H54 (cell line): ENCODE measurements at regions not wholly inside any gene's neighbourhood (a gene's known extent, or its start where the extent isn't known, plus 50 kb on each side); places are given as distances from the start of the nearest gene placed in this dataset.

Experiments used
- DNase-seq: peaks from one replicate; pipeline ENCODE4 v3.0.0; 2011; ENCODE audit warnings: low spot score, mixed read lengths; ENCODE audit not compliant: insufficient read length
- FAIRE-seq: peaks from 3 replicates; lab custom pipeline; 2011; peaks lifted over from hg19 to GRCh38; lab: Jason Lieb, UNC
- POLR2A ChIP-seq: IDR thresholded peaks from 2 replicates; pipeline ENCODE4 v1.6.1; 2011; ENCODE audit warnings: low read depth, mild to moderate bottlenecking, low read length

DNA sequence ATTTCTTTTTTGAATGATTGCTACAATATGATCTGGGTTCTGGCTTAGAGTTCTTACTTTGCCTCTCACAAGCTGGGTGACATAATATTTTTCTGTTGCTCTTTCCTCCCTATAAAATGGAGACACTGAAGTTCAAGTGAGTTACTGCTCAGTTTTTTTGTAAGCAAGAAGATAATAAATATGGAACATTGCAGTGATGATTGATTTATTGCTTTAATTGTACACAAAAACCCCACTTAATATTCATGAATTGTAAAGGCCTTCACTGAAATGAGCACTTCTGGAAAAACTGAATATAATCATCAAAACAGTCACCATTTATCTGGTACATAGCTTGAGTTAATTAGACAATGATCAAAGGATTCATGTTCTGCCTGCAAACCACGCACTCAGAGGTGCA, 71.8 kb upstream of the NAP1L1 start:
- no peak for DNase-seq
- no peak for TF ChIP-seq POLR2A

GRCh38 chr12:76155157-76155670, 70.7 kb upstream of the NAP1L1 start:
- no peak for TF ChIP-seq POLR2A
- no peak for FAIRE-seq
- no peak for DNase-seq

More for the DNA sequence above, 71.8 kb upstream of the NAP1L1 start:
- FAIRE-seq: no peak

DNA sequence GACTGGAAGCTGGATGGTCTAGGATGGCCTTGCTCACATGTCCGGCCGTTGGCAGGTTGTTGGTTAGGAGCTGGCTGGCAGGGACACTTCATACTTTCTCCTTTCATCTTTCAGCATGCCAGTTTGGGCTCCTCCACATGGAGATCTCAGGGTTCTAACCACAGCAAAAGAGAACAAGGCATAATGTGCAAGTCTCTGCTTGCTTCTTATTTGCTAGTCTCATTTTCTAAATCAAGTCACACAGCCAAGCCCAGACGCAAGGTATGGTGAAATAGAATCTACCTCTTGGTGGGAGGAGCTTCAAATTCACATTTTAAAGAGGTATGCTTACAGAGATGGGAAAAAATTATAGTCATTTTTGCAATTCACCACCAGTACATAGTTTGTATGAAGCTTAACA, 69.1 kb upstream of the NAP1L1 start:
- DNase-seq (no peak), FAIRE-seq (no peak)
- TF ChIP-seq POLR2A: no peak

- FAIRE-seq (no peak), DNase-seq (no peak)
- TF ChIP-seq POLR2A: no peak
These were observed 67.8 kb upstream of the NAP1L1 start for GRCh38 chr12:76152181-76152807.

- TF ChIP-seq POLR2A: no peak
- DNase-seq: no peak
- peak; percentile 15 for FAIRE-seq
These were observed 59.7 kb upstream of the NAP1L1 start for GRCh38 chr12:76144245-76144549.

DNA sequence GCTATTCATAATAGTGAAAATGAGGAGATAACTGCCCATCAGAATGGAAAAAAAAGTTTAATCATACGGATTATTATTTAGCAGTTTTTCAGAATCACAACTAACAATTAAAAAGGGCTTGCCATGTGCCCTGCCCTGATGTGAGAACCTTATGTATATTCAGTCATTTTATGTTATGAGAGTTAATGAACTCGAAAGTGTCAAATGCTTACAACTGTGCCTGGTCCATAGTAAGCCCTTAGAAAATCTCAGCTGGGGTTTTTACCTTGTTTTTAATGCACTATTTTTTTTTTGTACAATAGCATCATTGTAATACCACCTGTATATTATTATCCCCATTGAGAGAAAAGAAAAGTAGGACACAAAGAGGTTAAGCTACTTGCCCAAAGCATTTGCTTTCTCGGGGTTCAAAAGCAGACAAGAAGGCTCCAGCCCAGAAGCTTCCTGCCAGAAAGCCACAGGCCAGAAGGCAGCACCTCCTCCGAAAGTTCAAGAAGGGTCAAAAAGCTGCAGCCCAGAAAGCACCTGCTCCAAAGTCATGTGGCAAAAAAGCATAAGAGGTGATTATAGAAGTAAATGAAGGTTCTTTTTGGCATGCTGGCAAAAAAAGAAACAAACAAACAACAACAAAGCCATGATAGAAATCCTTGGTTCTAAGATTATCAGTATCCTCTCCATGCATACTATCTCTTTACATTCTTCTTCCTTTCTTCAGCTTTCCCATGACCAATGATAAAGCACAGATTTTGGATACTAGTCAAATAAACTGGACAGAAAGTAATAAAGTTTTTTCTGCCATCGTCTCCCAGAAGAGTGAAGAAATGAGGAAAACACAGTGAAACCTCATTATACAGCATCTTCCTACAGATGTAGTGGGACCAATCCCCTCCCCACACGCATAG, 59.1 kb upstream of the NAP1L1 start:
- no peak for FAIRE-seq
- no peak for TF ChIP-seq POLR2A
- DNase-seq: no peak

GRCh38 chr12:76142305-76142704, 57.8 kb upstream of the NAP1L1 start:
- DNase-seq: no peak
- TF ChIP-seq POLR2A: no peak
- FAIRE-seq: no peak

- TF ChIP-seq POLR2A: no peak
- FAIRE-seq: no peak
- DNase-seq: no peak
These were observed 54.2 kb upstream of the NAP1L1 start for GRCh38 chr12:76138656-76139055.

- no peak for DNase-seq
- no peak for TF ChIP-seq POLR2A
- no peak for FAIRE-seq
These were observed 53.1 kb upstream of the NAP1L1 start for GRCh38 chr12:76137606-76138005.

- DNase-seq (no peak), FAIRE-seq (no peak)
- TF ChIP-seq POLR2A: no peak
These were observed 51.0 kb upstream of the NAP1L1 start for GRCh38 chr12:76135456-76135855.
